ENCODE measurements at regions not wholly inside any gene's neighbourhood (a gene's known extent, or its start where the extent isn't known, plus 50 kb on each side); places are given as distances from the start of the nearest gene placed in this dataset.
"Not testable (repeated sequence)": the region's sequence is repeated elsewhere in the genome, so short reads cannot be mapped to it uniquely, and the experiment has no call there.

DNA sequence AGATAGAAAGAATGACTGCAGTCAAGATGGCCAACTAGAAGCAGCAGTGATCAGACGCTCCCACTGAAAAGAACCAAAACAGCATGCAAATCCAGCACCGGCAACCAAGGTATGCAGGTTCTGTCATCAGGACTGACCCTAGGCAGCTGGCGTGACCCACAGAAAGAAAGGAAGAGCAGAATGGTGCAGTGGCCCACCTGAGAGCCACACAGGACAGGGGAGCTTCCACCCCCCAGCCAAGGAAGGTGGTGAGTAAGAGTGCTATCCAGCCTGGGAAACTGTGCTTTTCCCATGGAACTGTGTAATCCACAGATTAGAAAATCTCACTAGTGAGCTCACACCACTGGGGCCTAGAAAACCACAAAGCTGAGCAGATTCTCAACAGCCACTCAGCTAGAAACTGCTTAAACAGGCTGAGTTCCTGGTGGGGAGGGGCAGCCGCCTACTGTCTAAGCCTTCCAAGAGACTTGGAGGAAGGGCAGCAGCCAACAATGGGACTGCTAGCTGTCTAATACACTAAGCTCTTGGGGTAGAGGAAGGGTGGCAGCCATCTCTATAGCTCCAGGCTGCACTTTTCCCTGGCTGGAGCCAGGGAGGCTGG lies 127.9 kb downstream of the EVA1A start:
- H3K4me3 Mint-ChIP-seq: no peak overlapping the region
- no peaks in the 10 kb centered on the region for H3K9me3 ChIP-seq (ENCODE audit: control insufficient read depth, low read length, poor library complexity, severe bottlenecking)
- H3K27ac Mint-ChIP-seq: no peak overlapping the region
- no peak for ATAC-seq
- no peaks in the 10 kb centered on the region for H3K36me3 Mint-ChIP-seq (ENCODE audit: low read depth)
- no peaks in the 10 kb centered on the region for H3K4me1 Mint-ChIP-seq
- peaks cover 42% of the 10 kb centered on the region for H3K27me3 Mint-ChIP-seq
- no peak for DNase-seq

DNA sequence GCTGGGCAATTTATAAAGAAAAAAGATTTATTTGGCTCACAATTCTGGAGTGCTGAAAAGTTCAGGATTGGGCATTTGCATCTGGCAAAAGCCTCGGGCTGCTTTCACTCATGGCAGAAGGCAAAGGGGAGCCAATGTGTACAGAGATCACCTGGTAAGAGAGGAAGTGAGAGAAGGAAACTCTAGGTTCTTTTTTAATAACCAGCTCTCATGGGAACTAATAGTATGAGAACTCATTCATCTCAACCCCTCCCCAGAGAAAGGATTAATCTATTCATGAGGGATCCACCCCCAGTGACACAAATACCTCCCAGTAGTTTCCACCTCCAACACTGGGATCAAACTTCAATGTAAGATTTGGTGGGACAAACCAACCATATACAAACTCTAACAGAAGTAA lies 129.0 kb downstream of the EVA1A start:
- no peaks in the 10 kb centered on the region for H3K36me3 Mint-ChIP-seq (ENCODE audit: low read depth)
- no peak overlapping the region for H3K27ac Mint-ChIP-seq
- no peaks in the 10 kb centered on the region for H3K9me3 ChIP-seq (ENCODE audit: control insufficient read depth, low read length, poor library complexity, severe bottlenecking)
- H3K4me1 Mint-ChIP-seq: no peaks in the 10 kb centered on the region
- DNase-seq (no peak), ATAC-seq (peak; percentile 57)
- H3K4me3 Mint-ChIP-seq: no peak overlapping the region
- H3K27me3 Mint-ChIP-seq: peaks cover 51% of the 10 kb centered on the region

DNA sequence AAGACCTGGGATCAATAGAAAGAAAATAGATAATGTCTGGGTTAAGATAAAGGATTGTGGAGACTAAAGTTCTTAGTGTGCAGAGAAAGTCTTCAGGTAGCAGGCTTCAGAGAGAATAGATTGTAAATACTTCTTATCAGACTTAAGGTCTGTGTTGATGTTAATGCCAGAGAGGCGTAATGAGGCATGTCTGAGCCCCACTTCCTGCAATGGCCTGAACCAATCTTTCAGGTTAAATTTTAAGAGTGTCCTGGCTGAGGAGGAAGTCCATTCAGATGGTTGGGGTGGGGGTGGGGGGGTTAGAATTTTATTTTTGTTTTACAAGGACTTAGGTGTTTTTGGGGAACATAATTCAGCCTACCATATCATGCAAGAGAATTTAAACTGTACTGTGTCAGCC lies 129.5 kb downstream of the EVA1A start:
- Mint-ChIP-seq H3K36me3 (ENCODE audit: low read depth) (no peaks in the 10 kb centered on the region), H3K4me1 (no peaks in the 10 kb centered on the region)

DNA sequence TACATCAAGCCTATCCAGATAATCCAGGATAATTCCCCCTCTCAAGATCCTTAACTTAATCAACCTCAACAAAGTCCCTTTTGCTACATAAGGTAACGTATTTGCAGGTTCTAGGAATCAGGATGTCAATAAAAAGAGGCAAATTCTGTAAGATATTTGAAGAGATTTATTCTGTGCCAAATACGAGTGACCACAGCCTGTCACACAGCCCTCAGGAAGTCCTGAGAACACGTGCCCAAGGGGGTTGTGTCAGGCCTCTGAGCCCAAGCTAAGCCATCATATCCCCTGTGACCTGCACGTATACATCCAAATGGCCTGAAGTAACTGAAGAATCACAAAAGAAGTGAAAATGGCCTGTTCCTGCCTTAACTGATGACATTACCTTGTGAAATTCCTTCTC lies 130.3 kb downstream of the EVA1A start:
- not testable (repeated sequence) for H3K4me3 Mint-ChIP-seq; H3K36me3 Mint-ChIP-seq (ENCODE audit: low read depth); ATAC-seq; H3K27ac Mint-ChIP-seq; H3K9me3 ChIP-seq (ENCODE audit: control insufficient read depth, low read length, poor library complexity, severe bottlenecking); H3K4me1 Mint-ChIP-seq; DNase-seq
- H3K27me3 Mint-ChIP-seq: peaks cover 60% of the 10 kb centered on the region

More for the DNA sequence above, 129.5 kb downstream of the EVA1A start:
- ATAC-seq (no peak), DNase-seq (no peak)
- H3K9me3 ChIP-seq (ENCODE audit: control insufficient read depth, low read length, poor library complexity, severe bottlenecking): no peaks in the 10 kb centered on the region
- Mint-ChIP-seq H3K27ac (no peak overlapping the region), H3K27me3 (peaks cover 52% of the 10 kb centered on the region), H3K4me3 (no peak overlapping the region)

DNA sequence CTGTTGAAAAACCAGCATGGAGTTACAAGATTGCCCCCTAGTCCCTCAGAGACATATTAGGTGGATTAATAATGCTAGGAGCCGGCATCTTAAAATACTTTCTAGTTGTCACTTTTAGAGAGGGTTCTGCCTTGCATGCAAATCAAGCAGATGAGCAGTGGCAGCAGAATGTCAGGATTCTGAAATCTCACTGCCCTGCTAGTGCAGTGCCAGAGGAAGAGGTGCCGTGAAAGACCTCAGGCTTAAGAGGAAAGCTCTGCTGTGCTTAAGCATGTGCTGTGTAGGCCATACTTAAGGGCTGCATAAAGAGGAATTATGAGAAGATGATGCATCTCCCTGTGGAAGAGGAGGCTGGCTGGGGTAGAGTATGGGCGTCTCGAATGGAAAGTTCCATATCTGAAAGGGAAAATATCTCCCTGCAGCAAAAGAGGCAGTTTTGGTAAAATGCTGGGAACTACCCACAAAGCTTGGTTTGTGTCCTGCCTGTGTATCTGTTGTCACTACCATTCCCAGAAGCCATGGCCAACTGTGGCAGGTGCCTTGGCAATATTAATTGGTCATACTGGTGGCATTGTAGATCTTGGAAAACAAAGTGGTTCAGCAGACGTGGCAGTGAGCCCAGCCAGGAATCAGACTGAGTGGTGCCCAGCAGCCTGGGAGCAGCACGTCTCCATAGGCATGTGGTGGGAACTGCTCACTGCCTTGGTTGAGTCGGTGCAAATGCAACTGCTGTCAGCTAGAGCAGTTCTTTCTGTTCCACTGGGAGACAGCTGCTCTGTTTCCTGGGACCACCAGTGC lies 131.9 kb downstream of the EVA1A start:
- Mint-ChIP-seq H3K27me3 (peaks cover 73% of the 10 kb centered on the region), H3K27ac (no peak overlapping the region), H3K4me1 (no peaks in the 10 kb centered on the region), H3K4me3 (peak overlapping the region; percentile 42), H3K36me3 (ENCODE audit: low read depth) (no peaks in the 10 kb centered on the region)
- ATAC-seq (no peak), DNase-seq (no peak)
- H3K9me3 ChIP-seq (ENCODE audit: control insufficient read depth, low read length, poor library complexity, severe bottlenecking): no peaks in the 10 kb centered on the region

DNA sequence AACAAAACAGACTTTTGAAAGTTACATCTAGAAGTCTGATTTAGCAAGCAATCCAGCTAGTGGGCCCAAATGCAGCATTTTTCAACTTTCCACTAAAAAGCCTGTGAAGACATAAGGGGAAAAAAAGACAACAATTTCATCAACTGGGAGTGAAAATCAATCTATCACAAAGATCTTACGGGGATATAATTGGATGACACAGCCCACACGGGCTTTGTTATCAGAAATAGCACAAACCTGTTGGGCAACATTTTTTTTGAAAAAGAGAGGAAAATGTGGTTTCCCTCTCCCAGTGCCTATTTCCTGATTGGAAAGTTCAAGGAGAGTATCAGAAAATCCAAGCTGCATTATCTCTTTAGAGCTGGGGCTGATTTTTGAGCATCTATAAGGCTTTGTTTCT lies 132.7 kb downstream of the EVA1A start:
- Mint-ChIP-seq H3K27me3 (peaks cover 79% of the 10 kb centered on the region), H3K4me1 (no peaks in the 10 kb centered on the region), H3K4me3 (no peak overlapping the region), H3K36me3 (ENCODE audit: low read depth) (no peaks in the 10 kb centered on the region), H3K27ac (no peak overlapping the region)
- DNase-seq (no peak), ATAC-seq (no peak)
- H3K9me3 ChIP-seq (ENCODE audit: control insufficient read depth, low read length, poor library complexity, severe bottlenecking): no peaks in the 10 kb centered on the region

DNA sequence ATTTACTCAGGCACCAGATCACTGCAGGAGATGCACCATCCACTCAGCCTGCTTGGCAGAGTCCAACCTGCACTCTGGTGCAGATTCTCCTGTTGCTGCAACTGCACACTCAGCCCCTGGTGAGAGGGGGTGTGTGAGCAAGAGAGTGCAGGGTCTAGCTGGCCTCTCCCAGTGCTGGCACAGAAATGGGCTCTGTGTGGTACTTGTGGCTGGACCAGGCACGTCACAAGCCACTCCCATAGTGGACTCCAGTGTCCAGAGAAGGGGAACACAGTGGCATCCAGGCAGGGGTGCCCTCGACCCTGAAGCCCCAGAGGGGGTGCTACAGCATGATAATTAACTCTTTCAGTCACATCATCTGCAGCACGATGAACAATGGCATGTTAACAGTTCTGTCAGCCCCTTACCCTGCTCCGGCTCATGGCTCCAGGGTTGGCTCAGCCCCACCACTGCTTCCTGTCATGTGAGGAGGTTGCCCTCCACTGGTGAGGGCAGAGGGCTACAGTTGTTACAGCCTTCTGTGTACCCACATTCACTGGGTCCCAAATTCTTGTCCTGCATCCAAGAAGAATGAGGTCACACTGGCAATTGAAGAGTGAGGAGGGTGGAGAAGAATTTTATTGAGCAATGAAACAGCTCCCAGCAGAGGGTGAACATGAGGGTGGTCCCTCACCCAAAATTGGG lies 135.7 kb downstream of the EVA1A start:
- no peak for DNase-seq
- H3K36me3 Mint-ChIP-seq (ENCODE audit: low read depth): no peaks in the 10 kb centered on the region
- no peak overlapping the region for H3K27ac Mint-ChIP-seq
- peaks cover 76% of the 10 kb centered on the region for H3K27me3 Mint-ChIP-seq
- no peak for ATAC-seq
- no peaks in the 10 kb centered on the region for H3K4me1 Mint-ChIP-seq
- no peaks in the 10 kb centered on the region for H3K9me3 ChIP-seq (ENCODE audit: control insufficient read depth, low read length, poor library complexity, severe bottlenecking)
- H3K4me3 Mint-ChIP-seq: no peak overlapping the region

DNA sequence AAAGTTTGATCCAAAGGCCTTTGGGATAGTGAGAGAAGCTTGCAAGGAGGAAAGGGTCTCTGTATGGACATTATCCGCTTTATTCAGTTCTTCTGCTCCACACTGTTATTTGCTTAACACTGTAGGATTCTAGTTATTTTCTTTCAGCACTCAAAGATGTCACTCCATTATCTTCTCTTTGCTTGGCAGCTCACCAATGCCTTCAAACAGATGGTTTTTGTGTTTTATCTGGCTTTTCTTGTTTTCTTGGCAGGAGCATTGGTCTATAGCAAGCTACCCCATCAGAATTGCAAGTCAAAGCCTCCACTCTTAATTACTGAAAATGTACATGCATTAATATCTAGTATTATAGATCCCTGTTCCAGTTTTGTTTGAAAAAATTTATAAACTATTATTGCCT lies 138.8 kb downstream of the EVA1A start:
- Mint-ChIP-seq H3K4me1 (no peaks in the 10 kb centered on the region), H3K27me3 (peaks cover 55% of the 10 kb centered on the region), H3K36me3 (ENCODE audit: low read depth) (no peaks in the 10 kb centered on the region), H3K27ac (no peak overlapping the region), H3K4me3 (no peak overlapping the region)
- DNase-seq: no peak
- no peaks in the 10 kb centered on the region for H3K9me3 ChIP-seq (ENCODE audit: control insufficient read depth, low read length, poor library complexity, severe bottlenecking)
- no peak for ATAC-seq

DNA sequence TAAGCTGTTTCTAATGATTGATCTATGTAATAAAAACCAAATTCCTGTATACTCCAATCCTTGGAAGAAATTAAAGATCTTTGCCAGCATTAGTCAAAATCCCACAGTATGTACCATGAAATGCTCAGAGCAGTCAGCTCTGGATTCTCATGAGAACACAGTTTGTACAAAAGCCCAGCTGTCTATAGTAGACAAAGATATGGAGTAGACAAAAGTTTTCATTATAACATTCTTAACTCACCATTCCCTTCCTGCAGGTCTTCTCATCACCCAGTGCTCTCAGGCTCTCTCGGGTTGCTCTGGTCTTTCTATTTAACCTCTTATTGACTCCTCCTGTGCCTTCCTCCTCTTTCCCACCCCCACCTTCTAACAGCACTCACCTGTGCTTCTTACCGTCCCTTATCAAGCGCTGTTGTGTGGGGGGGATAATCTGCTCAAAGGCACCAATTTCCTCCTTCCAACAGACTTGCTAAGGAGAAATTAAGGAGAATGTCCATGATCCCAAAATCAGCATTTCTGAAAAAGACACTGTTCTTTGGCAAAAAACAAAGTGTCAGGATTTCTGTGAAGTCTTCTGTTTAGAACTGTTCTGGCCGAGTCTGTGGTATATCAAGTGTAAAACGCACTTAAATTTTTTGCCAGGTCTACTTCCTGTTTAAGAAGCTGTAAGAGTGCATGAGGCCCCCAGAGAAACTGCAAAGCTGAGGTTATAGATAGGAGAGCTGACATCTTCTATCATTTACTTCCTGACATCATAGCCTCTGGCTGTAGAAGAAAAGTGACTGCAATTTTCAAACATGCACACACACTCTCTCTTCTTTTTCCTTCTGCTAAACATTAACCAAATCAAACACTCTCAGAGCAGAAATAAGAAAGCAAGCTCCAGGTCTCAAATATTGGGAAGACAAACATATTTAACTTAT lies 144.1 kb downstream of the EVA1A start:
- peak overlapping the region; percentile 55 for H3K4me3 Mint-ChIP-seq
- ATAC-seq (no peak), DNase-seq (no peak)

DNA sequence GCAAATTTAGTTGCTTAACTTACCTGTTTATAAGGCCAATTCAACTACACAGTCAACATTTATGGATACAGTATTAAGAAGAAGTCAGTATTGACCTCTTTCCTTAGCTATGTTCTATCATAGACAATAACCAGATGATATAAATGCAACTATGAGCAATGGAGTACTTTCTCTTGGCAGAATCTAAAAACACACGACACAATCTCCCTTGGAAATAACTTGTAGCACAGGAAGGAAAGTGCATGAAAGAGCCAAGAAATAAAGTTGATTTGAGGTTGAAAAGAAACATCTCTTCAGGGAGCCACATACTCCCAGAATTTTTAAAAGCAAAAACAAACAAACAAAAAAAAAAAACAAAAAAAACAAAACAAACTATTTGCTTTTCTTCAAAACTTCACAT lies 145.0 kb downstream of the EVA1A start:
- DNase-seq (no peak), ATAC-seq (no peak)
- Mint-ChIP-seq H3K27ac (no peak overlapping the region), H3K4me3 (no peak overlapping the region), H3K27me3 (peaks cover 34% of the 10 kb centered on the region), H3K4me1 (peaks cover 3% of the 10 kb centered on the region), H3K36me3 (ENCODE audit: low read depth) (no peaks in the 10 kb centered on the region)
- no peaks in the 10 kb centered on the region for H3K9me3 ChIP-seq (ENCODE audit: control insufficient read depth, low read length, poor library complexity, severe bottlenecking)

More for the DNA sequence above, 144.1 kb downstream of the EVA1A start:
- H3K4me1 Mint-ChIP-seq: peaks cover 3% of the 10 kb centered on the region
- peaks cover 43% of the 10 kb centered on the region for H3K27me3 Mint-ChIP-seq
- H3K27ac Mint-ChIP-seq: no peak overlapping the region
- H3K36me3 Mint-ChIP-seq (ENCODE audit: low read depth): no peaks in the 10 kb centered on the region
- H3K9me3 ChIP-seq (ENCODE audit: control insufficient read depth, low read length, poor library complexity, severe bottlenecking): no peaks in the 10 kb centered on the region

DNA sequence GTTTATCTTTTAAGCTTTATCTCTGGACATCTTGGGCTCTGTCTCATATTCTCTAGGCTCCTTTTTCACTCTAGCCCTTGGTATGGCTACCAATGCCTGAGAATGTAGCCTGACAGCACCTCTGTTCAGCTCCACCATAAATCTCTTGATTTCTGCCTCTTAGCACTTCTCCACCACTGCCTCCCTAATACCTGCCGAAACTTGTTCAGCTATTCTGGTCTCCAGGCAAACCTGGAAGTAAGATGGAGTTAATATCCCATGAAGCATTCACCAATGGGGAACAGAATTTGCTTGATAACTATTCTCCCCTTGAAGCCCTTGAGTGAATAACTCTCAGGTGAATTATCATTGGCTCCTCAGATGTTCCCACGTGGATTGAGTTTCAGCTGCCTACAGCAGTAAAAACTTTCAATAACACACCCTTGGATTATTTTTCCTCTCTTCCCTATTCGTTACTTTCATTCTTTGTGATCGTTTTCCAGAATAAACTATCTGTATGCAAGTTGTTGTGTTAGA lies 145.6 kb downstream of the EVA1A start:
- Mint-ChIP-seq H3K27me3 (peaks cover 30% of the 10 kb centered on the region), H3K27ac (no peak overlapping the region), H3K36me3 (ENCODE audit: low read depth) (no peaks in the 10 kb centered on the region), H3K4me3 (no peak overlapping the region), H3K4me1 (peaks cover 3% of the 10 kb centered on the region)
- ATAC-seq: no peak
- H3K9me3 ChIP-seq (ENCODE audit: control insufficient read depth, low read length, poor library complexity, severe bottlenecking): no peaks in the 10 kb centered on the region
- DNase-seq: no peak

DNA sequence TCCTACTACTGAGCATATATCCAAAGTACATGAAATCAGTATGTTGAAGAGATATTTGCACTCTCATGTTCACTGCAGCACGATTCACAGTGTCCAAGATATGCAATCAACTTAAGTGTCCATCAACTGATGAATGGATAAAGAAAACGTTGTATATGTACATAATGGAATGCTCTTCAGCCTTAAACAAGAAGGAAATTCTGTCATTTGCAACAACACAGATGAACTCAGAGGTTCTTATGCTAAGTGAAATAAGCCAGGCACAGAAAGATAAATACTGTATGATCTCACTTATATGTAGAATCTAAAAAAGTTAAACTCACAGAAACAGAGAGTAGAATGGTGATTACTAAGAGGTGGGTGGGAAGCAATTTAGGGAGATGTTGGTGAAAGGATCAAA lies 149.2 kb downstream of the EVA1A start:
- DNase-seq (no peak), ATAC-seq (no peak)
- Mint-ChIP-seq H3K27me3 (peaks cover 38% of the 10 kb centered on the region), H3K4me3 (no peak overlapping the region), H3K27ac (no peak overlapping the region), H3K36me3 (ENCODE audit: low read depth) (no peaks in the 10 kb centered on the region), H3K4me1 (peaks cover 2% of the 10 kb centered on the region)
- no peaks in the 10 kb centered on the region for H3K9me3 ChIP-seq (ENCODE audit: control insufficient read depth, low read length, poor library complexity, severe bottlenecking)

DNA sequence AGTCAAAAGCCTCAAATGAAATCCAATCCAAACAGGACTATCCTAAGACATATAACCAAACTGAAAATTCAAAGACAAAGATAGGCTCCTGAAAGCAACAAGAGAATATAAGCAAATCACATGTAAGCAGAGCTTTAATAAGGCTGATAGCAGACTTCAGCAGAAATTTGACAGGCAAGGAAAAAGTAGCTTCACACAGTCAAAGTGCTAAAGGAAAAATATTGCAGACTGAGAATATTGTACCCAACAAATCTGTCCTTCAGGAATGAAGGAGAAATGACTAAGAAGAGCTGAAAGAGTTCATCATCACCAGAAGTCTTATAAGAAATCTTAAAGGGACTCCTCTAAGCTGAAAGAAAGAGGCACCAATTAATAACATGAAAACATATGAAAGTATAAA lies 150.0 kb downstream of the EVA1A start:
- Mint-ChIP-seq H3K4me3 (no peak overlapping the region), H3K4me1 (no peaks in the 10 kb centered on the region), H3K36me3 (ENCODE audit: low read depth) (no peaks in the 10 kb centered on the region), H3K27ac (no peak overlapping the region), H3K27me3 (peaks cover 40% of the 10 kb centered on the region)
- H3K9me3 ChIP-seq (ENCODE audit: control insufficient read depth, low read length, poor library complexity, severe bottlenecking): no peaks in the 10 kb centered on the region
- no peak for DNase-seq
- ATAC-seq: no peak
